Chondrocyte (in vitro differentiated cells): ENCODE measurements at regions not wholly inside any gene's neighbourhood (a gene's known extent, or its start where the extent isn't known, plus 50 kb on each side); places are given as distances from the start of the nearest gene placed in this dataset.

Experiments used
- DNase-seq: peaks from one replicate; pipeline ENCODE4 v3.0.0; 2021; ENCODE audit warnings: mixed read lengths, low spot score
- H3K27ac Mint-ChIP-seq: one replicate; pipeline ENCODE4 v1.8.0; 2021; ENCODE audit warnings: mild to moderate bottlenecking, moderate library complexity, mixed read lengths; ENCODE audit not compliant: unreplicated experiment
- H3K27me3 Mint-ChIP-seq: 2 replicates; pipeline ENCODE4 v1.8.0; 2021; ENCODE audit warnings: low read depth, mixed read lengths
- H3K36me3 Mint-ChIP-seq: 2 replicates; pipeline ENCODE4 v1.8.0; 2021; ENCODE audit warnings: low read depth, mixed read lengths
- H3K4me1 Mint-ChIP-seq: 2 replicates; pipeline ENCODE4 v1.8.0; 2021; ENCODE audit warnings: low read depth, mild to moderate bottlenecking, mixed read lengths
- H3K4me3 Mint-ChIP-seq: one replicate; pipeline ENCODE4 v1.8.0; 2021; ENCODE audit warnings: mild to moderate bottlenecking, moderate library complexity, mixed read lengths; ENCODE audit not compliant: unreplicated experiment
- H3K9me3 Mint-ChIP-seq: 2 replicates; pipeline ENCODE4 v1.8.0; 2021; ENCODE audit warnings: low read depth, mixed read lengths
- CTCF ChIP-seq: fragments of 200-600 bp; sonication (generic); IDR thresholded peaks from 2 replicates; pipeline ENCODE4 v1.5.0; 2021; ENCODE audit warnings: antibody characterized with exemption, mild to moderate bottlenecking, moderate library complexity

- Mint-ChIP-seq H3K27me3 (peaks cover 33% of the 10 kb centered on the region), H3K9me3 (no peaks in the 10 kb centered on the region), H3K4me3 (no peak overlapping the region), H3K36me3 (no peaks in the 10 kb centered on the region), H3K27ac (no peak overlapping the region), H3K4me1 (no peaks in the 10 kb centered on the region)
- no peak for DNase-seq
- no peak for TF ChIP-seq CTCF
These were observed 903.7 kb downstream of the BRD1 start for GRCh38 chr22:48923996-48924395.

GRCh38 chr22:48923165-48923865 is 904.4 kb downstream of the BRD1 start:
- H3K27me3 Mint-ChIP-seq, result peaks cover 30% of the 10 kb centered on the region

GRCh38 chr22:48921411-48921903 is 906.2 kb downstream of the BRD1 start:
- H3K4me3 Mint-ChIP-seq, result no peak overlapping the region
- H3K36me3 Mint-ChIP-seq, result no peaks in the 10 kb centered on the region
- peaks cover 2% of the 10 kb centered on the region for H3K9me3 Mint-ChIP-seq
- H3K27ac Mint-ChIP-seq, result no peak overlapping the region
- peaks cover 20% of the 10 kb centered on the region for H3K27me3 Mint-ChIP-seq
- no peaks in the 10 kb centered on the region for H3K4me1 Mint-ChIP-seq
- peak; percentile 81 for DNase-seq
- no peak for TF ChIP-seq CTCF

More at GRCh38 chr22:48923165-48923865, 904.4 kb downstream of the BRD1 start:
- no peak for DNase-seq
- Mint-ChIP-seq H3K27ac (no peak overlapping the region), H3K36me3 (no peaks in the 10 kb centered on the region), H3K4me3 (no peak overlapping the region), H3K9me3 (no peaks in the 10 kb centered on the region), H3K4me1 (no peaks in the 10 kb centered on the region)
- no peak for TF ChIP-seq CTCF

GRCh38 chr22:48920776-48921241 is 906.9 kb downstream of the BRD1 start:
- Mint-ChIP-seq H3K9me3 (peaks cover 2% of the 10 kb centered on the region), H3K27me3 (peaks cover 18% of the 10 kb centered on the region), H3K36me3 (no peaks in the 10 kb centered on the region), H3K4me3 (no peak overlapping the region), H3K27ac (no peak overlapping the region), H3K4me1 (no peaks in the 10 kb centered on the region)
- no peak for TF ChIP-seq CTCF
- no peak for DNase-seq

GRCh38 chr22:48919851-48920589 is 907.7 kb downstream of the BRD1 start:
- TF ChIP-seq CTCF, result no peak
- DNase-seq, result no peak
- peaks cover 16% of the 10 kb centered on the region for H3K27me3 Mint-ChIP-seq
- H3K27ac Mint-ChIP-seq, result no peak overlapping the region
- H3K4me1 Mint-ChIP-seq, result no peaks in the 10 kb centered on the region
- no peaks in the 10 kb centered on the region for H3K36me3 Mint-ChIP-seq
- peaks cover 2% of the 10 kb centered on the region for H3K9me3 Mint-ChIP-seq
- no peak overlapping the region for H3K4me3 Mint-ChIP-seq
